C4-2B (cell line): ENCODE measurements at regions not wholly inside any gene's neighbourhood (a gene's known extent, or its start where the extent isn't known, plus 50 kb on each side); places are given as distances from the start of the nearest gene placed in this dataset.

Source experiments
- ZFX ChIP-seq: fragments of 450-650 bp; IDR thresholded peaks from 2 replicates; pipeline ENCODE4 v1.6.1; 2017
- TF ChIP-seq, protein P1 (sequence below): fragments of 450-650 bp; conservative IDR thresholded peaks from 2 replicates; pipeline ENCODE4 v1.5.1; 2017; ENCODE audit warnings: mild to moderate bottlenecking

DNA sequence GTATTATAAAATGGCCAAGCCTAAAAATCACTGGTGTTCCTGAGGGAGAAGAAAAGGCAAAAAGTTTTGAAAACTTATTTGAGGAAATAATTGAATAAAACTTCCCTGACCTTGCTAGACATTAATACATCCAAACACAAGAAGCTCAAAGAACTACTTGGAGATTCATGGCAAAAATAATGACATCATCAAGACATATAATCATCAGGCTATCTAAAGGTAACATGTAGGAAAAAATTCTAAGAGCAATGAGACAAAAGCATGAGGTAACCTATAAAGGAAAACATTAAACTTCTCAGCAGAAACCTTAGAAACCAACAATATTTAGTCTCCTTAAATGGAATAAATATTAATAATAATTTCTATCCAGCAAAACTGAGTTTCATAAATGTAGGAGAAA is 887.6 kb downstream of the PCDH19 start:
- TF ChIP-seq, protein P1, sequence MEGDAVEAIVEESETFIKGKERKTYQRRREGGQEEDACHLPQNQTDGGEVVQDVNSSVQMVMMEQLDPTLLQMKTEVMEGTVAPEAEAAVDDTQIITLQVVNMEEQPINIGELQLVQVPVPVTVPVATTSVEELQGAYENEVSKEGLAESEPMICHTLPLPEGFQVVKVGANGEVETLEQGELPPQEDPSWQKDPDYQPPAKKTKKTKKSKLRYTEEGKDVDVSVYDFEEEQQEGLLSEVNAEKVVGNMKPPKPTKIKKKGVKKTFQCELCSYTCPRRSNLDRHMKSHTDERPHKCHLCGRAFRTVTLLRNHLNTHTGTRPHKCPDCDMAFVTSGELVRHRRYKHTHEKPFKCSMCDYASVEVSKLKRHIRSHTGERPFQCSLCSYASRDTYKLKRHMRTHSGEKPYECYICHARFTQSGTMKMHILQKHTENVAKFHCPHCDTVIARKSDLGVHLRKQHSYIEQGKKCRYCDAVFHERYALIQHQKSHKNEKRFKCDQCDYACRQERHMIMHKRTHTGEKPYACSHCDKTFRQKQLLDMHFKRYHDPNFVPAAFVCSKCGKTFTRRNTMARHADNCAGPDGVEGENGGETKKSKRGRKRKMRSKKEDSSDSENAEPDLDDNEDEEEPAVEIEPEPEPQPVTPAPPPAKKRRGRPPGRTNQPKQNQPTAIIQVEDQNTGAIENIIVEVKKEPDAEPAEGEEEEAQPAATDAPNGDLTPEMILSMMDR, result no peak
- TF ChIP-seq ZFX, result no peak
